ENCODE measurements at regions not wholly inside any gene's neighbourhood (a gene's known extent, or its start where the extent isn't known, plus 50 kb on each side); places are given as distances from the start of the nearest gene placed in this dataset.

DNA sequence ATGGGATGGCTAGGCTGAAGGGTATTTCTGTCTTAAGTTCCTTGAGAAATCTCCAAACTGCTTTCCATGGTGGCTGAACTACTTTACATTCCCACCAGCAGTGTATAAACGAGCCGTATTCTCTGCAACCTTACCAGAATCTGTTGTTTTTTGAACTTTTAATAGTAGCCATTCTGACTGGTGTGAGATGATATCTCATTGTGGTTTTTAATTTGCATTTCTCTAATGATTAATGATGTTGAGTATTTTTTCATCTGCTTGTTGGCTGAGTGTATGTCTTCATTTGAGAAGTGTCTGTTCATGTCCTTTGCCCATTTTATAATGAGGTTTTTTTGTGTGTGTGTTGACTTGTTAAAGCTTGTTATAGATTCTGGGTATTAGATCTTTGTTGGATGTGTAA, 226.8 kb upstream of the IGFBP3 start:
- DNase-seq = no peak

DNA sequence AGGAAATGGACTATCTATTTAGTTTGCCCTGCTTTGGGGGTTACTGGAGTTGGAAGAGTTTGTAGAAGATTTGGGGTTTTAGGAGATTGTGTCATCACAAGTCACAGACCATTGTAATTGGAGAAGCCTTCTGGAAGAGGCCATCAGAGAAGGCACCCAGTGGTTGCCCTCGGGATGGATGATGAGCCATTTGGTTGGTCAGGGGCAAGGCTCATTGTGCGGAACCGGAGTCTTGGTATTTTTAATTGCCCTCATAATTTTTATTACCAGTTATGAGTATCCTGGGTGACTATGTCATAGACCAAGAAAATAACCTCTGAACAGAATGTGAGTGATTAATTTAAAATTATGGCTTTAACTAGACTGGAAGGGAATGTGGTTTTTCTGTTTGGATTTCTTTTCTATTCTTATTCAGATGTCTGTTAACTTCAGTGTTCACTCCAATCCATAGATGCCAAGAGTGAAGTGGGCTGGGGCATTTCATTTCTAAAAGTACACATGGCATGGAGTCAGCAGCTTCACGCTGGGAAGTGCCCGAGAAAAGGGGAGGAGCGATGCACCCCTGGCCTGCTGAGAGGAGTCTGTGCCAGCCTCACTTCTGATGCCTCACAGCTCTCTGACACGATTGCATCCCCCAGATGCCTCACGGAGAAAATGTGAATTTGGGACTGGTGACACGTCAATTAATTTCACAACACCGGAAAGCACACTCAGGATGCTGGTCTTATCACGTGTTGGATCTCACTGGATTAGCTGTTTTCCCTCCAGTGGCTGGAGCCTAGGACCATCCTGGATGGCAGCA, 225.6 kb upstream of the IGFBP3 start:
- DNase-seq = no peak

DNA sequence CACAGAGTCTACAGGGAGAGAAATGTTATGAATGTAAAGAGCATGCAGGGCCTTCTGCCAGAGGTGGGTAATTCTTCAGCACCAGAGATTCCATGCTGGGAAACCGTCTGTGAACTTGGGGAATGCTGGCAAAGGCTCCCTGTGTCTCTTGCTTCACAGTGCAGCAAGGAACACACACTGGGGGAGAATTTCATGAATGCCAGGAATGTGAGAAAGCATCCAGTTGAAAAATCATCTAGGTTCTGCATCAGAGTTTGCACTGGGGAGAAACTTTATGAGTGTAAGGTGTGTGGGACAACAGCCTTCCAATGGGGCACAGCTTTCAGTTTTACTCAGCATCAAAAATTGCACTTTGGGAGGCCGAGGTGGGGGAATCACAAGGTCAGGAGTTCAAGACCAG, 224.3 kb upstream of the IGFBP3 start:
- DNase-seq = no peak

DNA sequence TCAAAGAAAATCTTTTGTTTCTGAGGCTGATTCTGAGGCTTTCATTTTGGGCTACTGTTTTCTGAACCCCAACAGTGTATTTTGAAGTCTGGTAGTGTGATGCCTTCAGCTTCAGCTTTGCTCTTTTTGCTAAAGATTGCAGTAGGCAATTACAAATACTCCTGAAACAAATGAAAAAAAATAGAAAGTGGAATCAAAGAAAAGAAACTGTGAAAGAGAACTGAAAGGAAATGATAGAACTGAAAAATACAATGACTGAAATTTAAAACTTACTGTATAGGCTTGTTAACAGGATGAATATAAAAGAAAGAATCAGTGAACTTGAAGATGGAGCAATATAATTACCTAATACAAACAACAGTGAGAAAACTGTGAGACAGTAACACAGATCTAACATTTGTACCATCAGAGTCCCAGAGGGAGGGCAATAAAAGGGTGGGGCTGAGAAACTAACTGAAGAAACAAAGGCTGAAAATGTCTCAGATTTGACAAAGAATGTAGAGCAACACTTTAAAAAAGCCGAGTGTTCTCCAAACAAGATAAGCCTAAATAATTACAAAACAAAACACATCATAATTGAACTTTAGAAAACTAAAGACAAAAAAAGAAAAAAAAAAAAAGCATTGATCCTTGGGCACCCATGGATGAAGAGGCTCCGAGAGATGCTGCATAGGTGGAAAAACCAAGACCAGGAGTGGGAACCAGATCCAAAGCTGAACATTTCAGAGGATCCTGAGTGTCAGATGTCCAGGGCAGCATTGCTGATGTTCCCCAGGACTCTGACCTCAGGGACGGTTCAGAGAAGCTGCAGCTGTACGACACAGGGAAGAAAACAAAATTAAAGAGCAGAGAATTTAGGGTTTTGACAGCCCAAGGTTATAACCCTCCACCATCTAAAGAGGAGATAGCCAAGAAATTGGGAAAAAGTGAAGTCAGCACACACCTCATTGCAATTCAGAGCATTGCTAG, 223.2 kb upstream of the IGFBP3 start:
- DNase-seq = no peak

DNA sequence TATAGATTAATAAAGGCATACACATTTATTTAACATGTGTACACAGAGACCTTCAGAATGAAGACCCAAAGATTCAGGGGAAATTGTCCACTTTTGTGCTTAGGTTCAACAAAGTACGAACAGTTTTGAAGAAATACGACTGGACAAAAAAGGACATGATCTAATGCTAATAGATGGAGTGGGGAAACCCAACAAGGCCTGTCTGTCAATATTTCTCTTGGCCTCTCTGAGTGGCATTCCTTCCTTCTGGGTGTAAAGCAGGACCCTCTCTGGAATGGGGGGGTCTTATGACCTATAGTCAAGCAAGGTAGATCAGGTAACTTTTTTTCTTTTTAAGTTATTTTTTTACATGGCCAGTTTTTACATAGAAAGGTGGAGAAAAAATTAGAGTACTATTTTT, 222.3 kb upstream of the IGFBP3 start:
- DNase-seq = no peak

DNA sequence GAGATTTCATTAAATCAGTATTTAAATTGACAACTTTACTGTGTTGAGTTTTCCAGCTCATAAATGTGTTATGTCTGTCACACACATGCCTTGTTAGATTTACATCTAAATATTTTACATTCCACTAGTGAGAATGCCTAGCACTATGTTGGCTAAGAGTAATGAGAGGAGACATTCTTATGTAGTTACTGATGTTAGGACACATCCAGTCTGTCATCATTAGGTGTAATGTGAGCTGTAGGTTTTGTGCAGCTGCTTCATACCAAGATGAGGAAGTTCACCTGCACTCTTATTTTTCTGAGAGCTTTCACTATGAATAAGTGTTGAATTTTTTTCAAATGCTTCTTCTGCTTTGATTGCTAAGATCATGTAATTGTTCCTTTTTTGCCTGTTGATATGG, 218.0 kb upstream of the IGFBP3 start:
- no peak for DNase-seq

DNA sequence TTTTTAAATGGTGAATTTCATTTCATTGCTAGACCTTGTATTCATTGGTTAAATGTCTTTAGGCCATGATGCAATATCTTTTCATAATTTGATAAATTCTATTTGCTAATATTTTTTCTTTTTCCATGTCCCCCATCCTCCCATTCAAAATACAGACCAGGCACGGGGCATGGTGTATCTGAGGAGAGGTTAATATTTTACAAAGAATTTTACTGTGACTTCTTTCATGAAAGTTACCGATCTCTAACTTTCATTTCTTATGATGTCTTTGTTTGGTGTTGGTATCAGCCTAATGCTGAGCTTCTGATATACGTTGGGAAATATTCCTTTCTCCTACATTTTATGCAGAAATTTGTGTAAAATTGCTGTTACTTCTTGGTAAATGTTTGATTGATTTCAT, 216.7 kb upstream of the IGFBP3 start:
- DNase-seq = no peak

DNA sequence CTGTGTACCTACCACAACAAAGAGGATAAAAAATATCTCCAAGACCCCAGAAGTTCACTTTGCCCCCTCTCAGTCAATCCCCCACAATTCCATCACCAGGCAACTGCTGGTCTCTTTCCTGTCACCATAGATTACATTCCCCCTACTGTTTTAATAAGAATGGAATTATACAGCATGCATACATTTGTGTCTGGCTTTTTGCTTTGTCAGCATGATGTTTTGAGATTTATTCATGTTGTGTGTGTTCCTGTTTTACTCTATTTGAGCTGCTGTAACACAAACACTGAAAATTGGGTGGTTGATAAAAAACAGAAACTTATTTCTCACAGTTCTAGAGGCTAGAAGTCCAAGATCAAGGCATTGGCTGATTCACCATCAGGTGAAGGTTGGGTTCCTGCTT, 214.5 kb upstream of the IGFBP3 start:
- no peak for DNase-seq

DNA sequence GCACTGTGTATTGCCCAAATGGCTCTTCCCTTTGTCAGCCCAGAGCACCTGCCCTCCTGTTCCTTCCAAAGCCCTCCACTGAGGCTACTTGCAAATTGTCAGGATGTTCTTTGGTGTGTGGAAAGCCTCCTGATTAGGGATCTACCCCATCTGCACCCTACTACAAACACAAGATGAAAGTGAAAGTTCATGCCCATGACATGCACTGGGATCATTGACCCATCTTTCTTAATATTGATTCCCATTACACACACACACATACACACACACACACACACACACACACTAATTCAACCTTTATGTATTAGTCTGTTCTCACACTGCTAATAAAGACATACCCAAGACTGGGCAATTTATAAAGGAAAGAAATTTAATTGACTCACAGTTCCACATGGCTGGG, 213.7 kb upstream of the IGFBP3 start:
- no peak for DNase-seq

DNA sequence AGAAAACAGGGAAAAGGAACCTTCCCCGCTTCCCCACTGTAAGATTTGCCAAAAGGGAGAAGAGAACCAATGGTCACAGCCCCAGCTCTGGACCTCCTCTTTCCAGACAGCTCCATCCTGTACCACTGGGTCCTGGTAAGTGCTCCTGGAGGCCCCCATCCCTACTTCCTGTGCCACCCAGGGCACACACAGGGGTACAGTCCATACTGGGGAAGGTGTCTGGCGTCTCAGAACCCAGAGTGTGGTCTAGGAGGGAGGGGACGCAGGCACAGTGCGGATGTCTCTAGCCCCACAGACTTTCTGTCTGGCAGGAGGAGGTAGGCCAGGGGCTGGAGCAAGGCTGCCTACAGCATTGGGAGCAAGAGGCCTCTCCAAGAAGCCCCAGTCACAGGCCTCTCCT, 213.3 kb upstream of the IGFBP3 start:
- no peak for DNase-seq

DNA sequence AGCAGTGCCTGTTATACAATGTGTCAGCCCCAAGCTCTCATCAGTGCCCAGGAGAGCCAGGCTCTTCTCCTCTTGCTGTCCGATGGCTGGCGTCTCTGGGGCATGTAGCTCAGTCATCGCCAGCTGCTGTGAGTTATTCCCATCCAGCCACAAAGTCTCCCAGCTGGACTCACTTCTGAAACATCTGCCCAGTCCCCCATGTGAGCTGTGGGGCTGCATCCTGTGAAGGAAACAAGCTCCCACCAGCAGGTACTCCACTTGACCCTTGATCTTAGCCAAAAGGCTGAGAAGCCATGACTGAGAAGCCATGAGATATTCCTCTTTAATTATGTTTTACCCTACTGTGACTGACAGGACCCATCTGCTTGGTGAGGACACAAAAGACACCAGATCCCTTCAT, 212.7 kb upstream of the IGFBP3 start:
- DNase-seq = no peak

DNA sequence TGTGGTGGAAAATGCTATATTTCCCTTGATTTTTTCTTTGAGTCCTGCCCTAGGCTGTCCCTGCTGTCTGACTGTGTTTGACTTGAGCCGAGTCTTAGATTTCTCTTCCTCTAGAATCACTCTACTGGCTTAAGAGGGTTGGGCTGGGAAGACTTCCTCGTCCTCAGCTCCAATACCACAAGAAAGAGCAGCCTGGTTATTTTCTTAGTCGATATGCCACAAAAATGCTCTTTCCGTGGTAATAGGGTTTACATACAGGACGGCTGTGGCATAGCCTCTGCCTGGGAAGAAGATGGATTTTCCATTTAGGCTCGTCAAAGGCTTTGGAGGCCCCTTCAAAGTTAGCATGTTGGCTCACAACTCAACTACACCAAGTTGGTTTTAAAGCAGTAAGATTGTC, 212.0 kb upstream of the IGFBP3 start:
- no peak for DNase-seq

DNA sequence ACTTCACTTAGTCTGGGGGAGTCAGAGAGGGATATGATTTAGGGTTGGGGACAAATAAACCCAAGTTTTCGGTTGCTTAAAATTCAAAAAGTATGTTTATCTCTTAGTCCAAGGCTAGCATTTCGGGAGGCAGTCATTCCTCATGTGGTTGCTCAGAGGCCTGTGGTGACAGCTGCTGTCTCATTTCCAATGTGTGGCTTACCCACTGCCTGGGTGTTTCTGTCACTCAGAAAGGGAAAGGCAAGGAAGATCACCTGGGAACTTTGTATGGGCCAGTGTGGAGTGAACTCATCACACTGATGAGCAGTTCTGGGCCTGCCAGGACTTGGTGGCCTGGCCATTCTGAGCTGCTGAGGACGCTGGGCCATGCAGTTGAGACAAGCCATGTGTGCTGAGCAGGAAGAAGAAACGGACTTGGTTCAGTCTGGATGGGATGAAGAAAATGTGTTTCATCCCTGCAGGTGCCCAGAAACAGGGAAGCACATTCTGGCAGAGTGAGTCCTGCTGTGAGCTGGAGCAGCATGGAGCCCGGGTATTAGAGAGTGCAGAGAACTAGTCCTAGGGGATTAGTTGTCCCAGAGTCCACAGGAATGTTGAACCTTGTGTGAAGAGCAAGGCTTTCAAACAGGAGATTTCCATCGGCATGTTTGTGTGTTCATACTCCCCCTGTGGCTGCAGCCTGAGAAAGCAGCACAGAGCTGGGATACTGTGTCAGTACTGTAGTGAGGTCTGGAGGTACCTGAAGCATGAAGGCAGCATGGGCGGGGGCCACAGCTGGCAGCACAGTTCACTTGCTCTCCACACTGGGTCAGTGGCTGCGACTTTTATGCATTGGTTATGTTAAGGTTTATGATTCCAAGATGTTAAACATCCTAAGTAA, 211.1 kb upstream of the IGFBP3 start:
- DNase-seq = no peak

DNA sequence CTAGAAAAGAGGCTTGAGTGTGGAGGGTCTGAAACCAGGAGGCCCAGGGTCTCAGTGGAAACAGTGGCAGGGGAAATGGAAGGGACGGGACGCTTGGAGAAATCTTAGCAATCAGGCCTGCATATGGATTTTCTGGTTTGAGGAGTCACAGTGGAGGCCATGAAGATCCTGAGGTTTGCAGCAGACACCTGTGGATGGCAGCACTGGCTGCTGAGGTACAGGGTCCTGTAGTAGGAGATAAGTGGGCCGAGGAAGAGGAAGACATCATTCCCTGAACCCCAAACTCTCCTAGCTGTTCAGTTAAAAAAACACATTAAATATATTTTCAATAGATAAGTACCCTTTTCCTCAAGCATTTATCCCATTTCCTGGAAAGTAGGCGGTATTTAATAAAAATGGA, 208.8 kb upstream of the IGFBP3 start:
- DNase-seq = no peak

DNA sequence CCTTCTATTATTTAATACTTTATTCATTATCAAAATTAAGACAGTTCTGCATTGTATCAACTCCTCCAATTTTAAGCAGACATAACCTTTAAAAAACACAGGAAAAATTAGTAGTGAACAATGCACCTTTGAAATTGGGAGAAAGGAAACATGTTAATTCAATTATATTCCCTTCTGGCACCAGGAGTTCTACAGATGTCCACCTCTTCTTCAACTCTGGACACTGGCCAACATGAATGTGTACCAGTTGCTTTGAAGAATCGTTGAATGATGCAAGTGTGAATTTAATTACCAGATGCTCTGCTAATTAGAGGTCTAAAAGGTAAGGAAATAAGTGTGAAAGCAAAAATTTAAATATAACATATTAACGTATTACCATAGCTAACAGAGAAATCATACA, 206.7 kb upstream of the IGFBP3 start:
- no peak for DNase-seq

DNA sequence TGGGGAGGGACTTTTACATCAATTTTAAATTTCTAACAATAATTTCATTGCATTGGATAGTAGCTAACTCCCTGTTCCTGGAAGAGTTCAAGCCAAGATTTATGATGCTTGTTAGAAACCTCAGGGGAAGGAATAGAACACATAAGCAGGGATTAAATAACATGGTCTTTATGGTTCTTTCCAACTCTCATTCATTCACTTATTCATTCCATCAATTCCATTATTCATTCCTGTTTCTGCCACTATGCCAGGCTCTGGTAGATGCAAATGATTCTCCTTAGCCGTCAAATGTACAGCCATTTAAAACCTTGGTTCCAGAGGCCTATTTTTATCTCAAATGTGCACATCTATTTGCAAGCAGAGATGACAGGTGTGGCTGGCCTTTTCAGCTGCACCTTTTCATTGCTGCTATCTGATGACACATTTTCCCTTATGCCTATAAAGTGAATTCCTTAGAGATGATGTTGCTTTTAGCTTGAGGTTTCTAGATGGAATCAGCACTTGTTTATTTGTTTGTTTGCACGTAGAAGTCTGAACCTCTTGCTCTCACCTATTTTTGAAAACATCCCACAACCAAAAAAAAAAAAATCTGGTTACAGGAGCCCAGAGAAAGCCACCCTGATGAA, 205.7 kb upstream of the IGFBP3 start:
- no peak for DNase-seq

DNA sequence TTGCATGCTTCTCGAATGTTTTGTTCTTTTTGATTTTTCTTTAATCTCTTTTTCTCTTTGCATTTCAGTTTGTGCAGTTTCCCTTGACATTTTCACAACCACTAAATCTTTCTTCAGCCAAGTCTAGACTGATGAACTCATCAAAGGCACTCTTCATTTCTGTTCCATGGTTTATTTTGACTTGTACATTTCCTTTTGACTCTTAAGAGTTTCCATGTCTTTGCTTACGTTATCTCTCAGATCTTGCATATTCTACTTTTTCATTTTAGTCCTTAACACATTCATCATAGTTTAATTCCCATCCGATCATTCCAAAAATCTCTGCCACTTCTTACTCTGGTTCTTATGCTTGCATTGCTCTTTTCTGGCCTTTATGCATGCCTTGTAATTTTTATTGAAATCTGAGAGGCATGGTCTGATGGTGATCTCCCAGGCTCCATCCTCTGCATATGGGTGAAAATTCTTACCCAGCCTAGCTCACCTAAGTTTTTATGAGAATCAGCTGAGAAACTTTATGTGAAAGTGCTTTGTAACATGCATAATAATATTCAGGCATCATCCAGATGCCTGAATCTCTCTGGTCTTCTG, 202.8 kb upstream of the IGFBP3 start:
- no peak for DNase-seq

DNA sequence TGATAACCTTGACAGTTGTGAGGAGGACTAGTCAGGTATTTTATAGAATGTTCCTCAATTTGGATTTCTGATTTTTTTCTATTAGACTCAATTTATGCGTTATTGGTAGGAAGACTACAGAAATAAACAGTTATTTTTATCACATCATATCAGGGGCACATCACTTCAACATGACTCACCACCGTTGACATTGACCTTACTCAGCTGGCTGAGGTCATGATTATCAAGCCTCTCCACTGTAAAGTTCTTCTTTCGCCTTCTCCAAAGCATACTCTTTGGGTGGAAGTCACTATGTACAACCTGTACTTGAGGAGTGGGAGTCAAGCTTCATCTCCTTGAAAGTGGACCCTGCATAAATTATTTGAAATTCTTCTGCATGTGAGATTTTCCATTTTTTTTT, 194.3 kb upstream of the IGFBP3 start:
- no peak for DNase-seq

DNA sequence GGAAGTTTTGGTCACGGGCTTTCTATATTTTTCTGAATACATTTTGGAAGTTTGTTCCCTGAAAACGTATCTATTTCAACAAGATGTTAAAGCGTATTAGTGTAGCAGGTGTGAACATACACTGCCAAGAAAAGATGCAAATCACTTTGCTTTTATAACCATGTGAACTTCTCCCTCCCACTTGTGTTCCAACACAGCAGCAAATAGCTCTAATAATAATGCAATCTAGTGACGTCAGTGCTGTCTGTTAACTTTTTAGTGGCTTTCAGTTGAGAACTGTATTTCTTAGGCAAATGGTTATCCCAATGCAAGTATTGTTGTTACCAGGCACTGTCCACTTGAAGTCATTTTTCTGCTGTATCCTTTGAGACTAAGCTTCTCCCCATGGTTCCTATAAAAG, 188.4 kb upstream of the IGFBP3 start:
- no peak for DNase-seq

DNA sequence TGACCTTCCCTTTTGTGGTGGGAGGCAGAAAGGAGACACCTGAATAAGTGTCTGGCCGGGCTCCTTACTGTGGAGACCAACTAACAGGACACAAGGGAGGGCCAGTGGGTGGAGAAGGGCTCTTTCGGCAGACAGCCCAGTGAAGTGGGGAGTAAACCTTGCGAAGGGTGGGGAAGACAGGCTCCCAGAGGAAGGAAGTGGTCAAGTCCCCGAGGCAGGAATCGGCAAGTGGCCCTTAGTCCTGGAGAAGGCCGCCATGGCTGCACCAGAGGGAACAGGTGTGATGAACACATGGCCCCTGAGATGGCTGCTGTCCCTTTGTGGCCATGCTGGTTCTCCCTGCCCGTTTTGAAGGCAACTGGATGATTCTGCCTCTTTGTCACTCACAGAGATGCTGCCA, 187.2 kb upstream of the IGFBP3 start:
- DNase-seq = no peak

DNA sequence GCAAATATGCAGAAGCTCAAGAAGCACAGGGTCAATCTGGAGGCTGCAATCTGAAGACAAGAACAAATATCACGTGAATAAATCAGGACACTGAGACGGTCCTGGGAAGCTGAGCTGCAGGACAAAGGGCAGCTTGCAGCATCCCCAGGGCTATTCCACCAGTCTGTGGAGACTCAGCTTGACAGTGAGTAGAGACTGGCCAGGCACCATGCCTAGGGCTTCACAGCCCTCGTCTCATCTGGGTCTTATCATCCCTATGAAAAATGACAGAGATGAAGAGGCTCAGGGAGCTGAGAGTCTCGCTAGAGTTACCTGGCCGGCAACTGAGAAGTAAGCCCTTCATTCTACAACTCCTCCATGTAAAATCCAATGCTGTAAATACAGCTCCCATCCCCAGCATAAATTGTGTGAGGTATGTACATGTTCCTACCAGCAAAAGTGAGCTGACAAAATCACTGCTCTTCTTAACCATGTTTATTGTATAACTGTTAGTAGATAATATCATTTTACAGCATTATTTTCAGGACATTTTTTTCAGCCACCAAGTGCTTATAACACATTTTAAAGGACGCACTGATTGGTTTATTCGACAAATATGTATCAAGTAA, 186.6 kb upstream of the IGFBP3 start:
- no peak for DNase-seq

DNA sequence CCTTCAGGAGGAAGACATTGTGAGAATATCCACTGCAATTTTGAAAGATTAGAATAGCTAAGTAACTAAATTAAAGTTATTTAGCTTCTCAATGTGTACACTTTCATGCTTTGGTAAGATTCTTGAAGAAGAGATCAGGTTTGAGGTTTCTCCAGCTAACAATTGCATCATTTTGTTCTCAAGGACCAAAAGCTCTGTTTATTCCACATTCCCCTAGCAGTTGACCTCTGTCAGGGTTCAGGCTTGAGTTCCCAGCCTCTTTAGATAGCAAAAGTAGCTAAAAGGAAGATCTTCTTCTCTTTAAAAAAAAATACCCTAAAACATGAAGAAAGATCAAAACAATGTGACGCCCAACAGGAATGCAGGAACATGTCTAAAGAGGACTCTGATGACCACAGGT, 179.4 kb upstream of the IGFBP3 start:
- DNase-seq = no peak
